IMR-90 (cell line): ENCODE measurements at regions not wholly inside any gene's neighbourhood (a gene's known extent, or its start where the extent isn't known, plus 50 kb on each side); places are given as distances from the start of the nearest gene placed in this dataset.

Experiments used
- ATAC-seq: fragments of 200-7000 bp; cut with Tn5 transposase; 2 replicates; pipeline ENCODE4 v1.9.1; 2020; ENCODE audit warnings: low read depth, mild to moderate bottlenecking, moderate library complexity
- BruUV-seq: library from RNA; stranded (reverse); fragments of 400-500 nt; replicated peaks from 2 replicates; lab custom pipeline; 2021; lab: Mats Ljungman, UMichigan
- CTCF ChIA-PET: fragments of 300-600 bp; formaldehyde crosslinking; extraction: SDS; loops from one replicate; lab custom pipeline; 2021; ENCODE audit warnings: antibody characterized with exemption; lab: Yijun Ruan, JAX
- POLR2A ChIA-PET: fragments of 300-600 bp; sonication (Branson Sonifier 250); formaldehyde crosslinking; loops from one replicate; lab custom pipeline; 2022; ENCODE audit warnings: antibody characterized with exemption; ENCODE audit not compliant: unreplicated experiment; lab: Charles Lee
- DNase-seq: peaks from one replicate; pipeline ENCODE4 v3.0.0; 2013
- H2AFZ ChIP-seq: replicated peaks from 2 replicates; pipeline ENCODE3; 2013; ENCODE audit warnings: low read length, mild to moderate bottlenecking; ENCODE audit not compliant: poor library complexity
- H2AK5ac ChIP-seq: 2 replicates; pipeline ENCODE4 v1.6.1; 2013; ENCODE audit warnings: low read depth, low read length, inconsistent platforms
- H2AK9ac ChIP-seq: replicated peaks from 2 replicates; pipeline ENCODE3; 2013; ENCODE audit warnings: mild to moderate bottlenecking, low read depth, low read length, moderate library complexity; ENCODE audit not compliant: poor library complexity
- H2BK120ac ChIP-seq: 2 replicates; pipeline ENCODE4 v1.6.1; 2013; ENCODE audit warnings: low read depth, low read length, inconsistent platforms
- H2BK15ac ChIP-seq: 3 replicates; pipeline ENCODE4 v1.6.1; 2013; ENCODE audit warnings: low read depth, low read length, inconsistent platforms
- H2BK20ac ChIP-seq: 2 replicates; pipeline ENCODE4 v1.6.1; 2013; ENCODE audit warnings: low read depth, mild to moderate bottlenecking, inconsistent platforms, low read length, moderate library complexity
- H2BK5ac ChIP-seq: 2 replicates; pipeline ENCODE4 v1.6.1; 2013; ENCODE audit warnings: mild to moderate bottlenecking, low read depth, low read length, inconsistent platforms; ENCODE audit not compliant: poor library complexity, severe bottlenecking
- H3K14ac ChIP-seq: replicated peaks from 2 replicates; pipeline ENCODE4 v1.6.1; 2013; ENCODE audit warnings: low read depth, low read length, inconsistent platforms
- H3K18ac ChIP-seq: 2 replicates; pipeline ENCODE4 v1.6.1; 2013; ENCODE audit warnings: low read depth, low read length, control low read depth
- H3K23ac ChIP-seq: 2 replicates; pipeline ENCODE4 v1.6.1; 2013; ENCODE audit warnings: low read depth, low read length, inconsistent platforms
- H3K27ac ChIP-seq: 2 replicates; pipeline ENCODE4 v1.5.1; 2013; ENCODE audit warnings: mild to moderate bottlenecking, control low read depth, low read length; ENCODE audit not compliant: insufficient read depth
- H3K27me3 ChIP-seq: 2 replicates; pipeline ENCODE4 v1.6.1; 2013; ENCODE audit warnings: low read length; ENCODE audit not compliant: control insufficient read depth, insufficient read depth
- H3K36me3 ChIP-seq: 2 replicates; pipeline ENCODE4 v1.6.1; 2013; ENCODE audit warnings: low read length, mixed read lengths; ENCODE audit not compliant: control insufficient read depth, insufficient read depth
- H3K4ac ChIP-seq: 2 replicates; pipeline ENCODE4 v1.6.1; 2013; ENCODE audit warnings: low read depth, low read length, inconsistent platforms
- H3K4me1 ChIP-seq: 2 replicates; pipeline ENCODE4 v1.6.1; 2013; ENCODE audit warnings: low read length, mixed read lengths; ENCODE audit not compliant: control insufficient read depth, insufficient read depth
- H3K4me2 ChIP-seq: 2 replicates; pipeline ENCODE4 v1.6.1; 2013; ENCODE audit warnings: low read depth, mild to moderate bottlenecking, control low read depth, low read length, moderate library complexity
- H3K4me3 ChIP-seq: 2 replicates; pipeline ENCODE4 v1.5.1; 2013; ENCODE audit warnings: low read depth, mild to moderate bottlenecking, control low read depth, low read length, moderate library complexity; ENCODE audit not compliant: insufficient read depth
- H3K56ac ChIP-seq: 2 replicates; pipeline ENCODE4 v1.6.1; 2013; ENCODE audit warnings: low read length, inconsistent platforms; ENCODE audit not compliant: insufficient read depth; ENCODE audit errors: extremely low read depth
- H3K79me1 ChIP-seq, 2 experiments: 2 replicates each; pipeline ENCODE4 v1.6.1; 2013; ENCODE audit warnings: low read length in 2 of 2, inconsistent platforms in 1 of 2, low read depth in 1 of 2
- H3K9ac ChIP-seq: 2 replicates; pipeline ENCODE4 v1.6.1; 2013; ENCODE audit warnings: low read depth, low read length, control low read depth
- H3K9me1 ChIP-seq: 2 replicates; pipeline ENCODE4 v1.6.1; 2013; ENCODE audit warnings: low read length, inconsistent platforms; ENCODE audit not compliant: insufficient read depth
- H3K9me3 ChIP-seq: 2 replicates; pipeline ENCODE4 v1.6.1; 2013; ENCODE audit warnings: low read length; ENCODE audit not compliant: control insufficient read depth, insufficient read depth
- H4K20me1 ChIP-seq: 2 replicates; pipeline ENCODE4 v1.6.1; 2013; ENCODE audit warnings: low read length, inconsistent platforms; ENCODE audit not compliant: insufficient read depth
- H4K5ac ChIP-seq: 2 replicates; pipeline ENCODE4 v1.6.1; 2013; ENCODE audit warnings: mild to moderate bottlenecking, low read depth, low read length, control low read depth
- H4K8ac ChIP-seq, 2 experiments: 2 replicates each; pipeline ENCODE4 v1.6.1; 2013; ENCODE audit warnings: low read depth in 2 of 2, low read length in 2 of 2, control low read depth in 1 of 2, inconsistent platforms in 1 of 2
- H4K91ac ChIP-seq: 2 replicates; pipeline ENCODE4 v1.6.1; 2013; ENCODE audit warnings: low read depth, low read length, inconsistent platforms; ENCODE audit not compliant: insufficient read depth
- BHLHE40 ChIP-seq: fragments of 150-350 bp; IDR thresholded peaks from 2 replicates; pipeline ENCODE4 v1.6.1; 2016; ENCODE audit warnings: mild to moderate bottlenecking, low read depth, low read length
- CEBPB ChIP-seq: IDR thresholded peaks from 2 replicates; pipeline ENCODE4 v1.6.1; 2012; ENCODE audit warnings: low read depth, low read length, improper control_type of control experiment
- FOS ChIP-seq: fragments of 150-350 bp; IDR thresholded peaks from 2 replicates; pipeline ENCODE4 v1.6.1; 2016; ENCODE audit warnings: low read depth, low read length
- MAFK ChIP-seq: IDR thresholded peaks from 2 replicates; pipeline ENCODE4 v1.6.1; 2012; ENCODE audit warnings: low read depth, low read length, improper control_type of control experiment
- NFE2L2 ChIP-seq: fragments of 150-350 bp; IDR thresholded peaks from 2 replicates; pipeline ENCODE4 v1.6.1; 2016; ENCODE audit warnings: low read depth, mild to moderate bottlenecking, low read length
- RFX5 ChIP-seq: IDR thresholded peaks from 2 replicates; pipeline ENCODE4 v1.8.0; 2012; ENCODE audit warnings: low read depth, mild to moderate bottlenecking, low read length, moderate library complexity
- WGBS, 2 experiments: methylation state at CpG; one replicate each; pipeline versions ENCODE4 v1.1.5 to v1.1.7; 2013; ENCODE audit warnings: missing lambda C conversion rate in 2 of 2; ENCODE audit not compliant: insufficient read length in 1 of 2; ENCODE audit errors: extremely low coverage in 2 of 2; 5-methylcytosine and 5-hydroxymethylcytosine counted together
- dilution Hi-C: fragments of 300-500 bp; cut with HindIII; formaldehyde crosslinking; loops from one replicate; pipeline ENCODE4 v1.14.3; 2018; ENCODE audit warnings: low sequenced_read_pairs; ENCODE audit not compliant: unreplicated experiment
- in situ Hi-C: fragments of 300-500 bp; cut with MboI; formaldehyde crosslinking; loops from 3 replicates; pipeline ENCODE4 v1.14.3; 2019; ENCODE audit warnings: low sequenced_read_pairs, inconsistent platforms, mixed read lengths
- intact Hi-C: fragments of 100-400 bp; cut with micrococcal nuclease; formaldehyde crosslinking; loops from 2 replicates; pipeline ENCODE4 v1.10.0; 2022
- TF ChIP-seq, protein P1 (sequence below): fragments of 150-350 bp; IDR thresholded peaks from 2 replicates; pipeline ENCODE4 v1.6.1; 2016; ENCODE audit warnings: low read depth, mild to moderate bottlenecking, low read length, moderate library complexity, borderline replicate concordance
- TF ChIP-seq, protein P2 (sequence below): fragments of 150-350 bp; IDR thresholded peaks from 2 replicates; pipeline ENCODE4 v1.6.1; 2017; ENCODE audit warnings: mild to moderate bottlenecking, antibody characterized with exemption, low read length, low read depth

DNA sequence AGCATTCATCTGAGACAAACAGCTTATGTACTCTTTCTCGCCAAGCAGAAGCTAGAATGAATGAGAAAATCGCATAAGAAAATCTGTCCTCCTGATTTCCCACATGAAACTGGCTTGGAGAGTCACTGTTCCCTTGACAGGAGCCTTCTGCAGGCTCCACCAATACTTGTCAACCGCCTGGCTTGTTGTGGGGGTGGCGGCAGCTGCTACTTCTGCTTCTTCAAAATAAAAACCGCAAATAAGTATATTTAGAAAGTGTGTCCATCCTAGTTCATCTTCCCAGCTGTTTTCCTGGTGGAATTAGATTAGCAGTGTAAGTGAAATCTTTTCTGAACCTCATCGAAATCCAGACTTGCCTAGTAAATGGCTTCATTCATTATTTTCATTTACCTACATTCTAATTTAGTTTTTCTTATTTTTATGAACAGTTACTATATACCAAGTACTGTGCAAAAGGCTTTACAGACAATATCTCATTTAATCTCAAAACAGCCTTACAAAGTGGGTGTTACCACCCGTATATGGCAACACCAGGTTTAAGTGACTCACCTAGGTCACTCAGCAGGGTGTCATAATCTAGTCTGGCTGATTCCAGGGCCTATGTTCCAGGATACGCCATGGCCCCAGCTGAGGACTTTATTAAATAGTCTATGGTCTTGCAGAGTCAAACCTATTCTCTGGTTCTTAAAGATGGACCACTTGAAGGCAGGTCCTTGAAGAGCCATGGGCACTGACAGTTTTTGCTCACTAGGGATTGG lies 104.6 kb upstream of the IGFBP7 start:
- Histone ChIP-seq H3K9me3 (no peaks in the 10 kb centered on the region), H2AK9ac (no peak overlapping the region), H2BK15ac (no peak overlapping the region), H2AFZ (no peak overlapping the region), H2BK120ac (no peak overlapping the region), H3K9me1 (no peaks in the 10 kb centered on the region), H3K27me3 (peaks cover 2% of the 10 kb centered on the region; the same call in 1 of the 2 replicates), H3K36me3 (no peaks in the 10 kb centered on the region), H4K5ac (no peak overlapping the region), H4K91ac (no peak overlapping the region), H3K4me3 (no peak overlapping the region), H4K20me1 (no peaks in the 10 kb centered on the region), H2AK5ac (no peak overlapping the region), H2BK5ac (no peak overlapping the region), H3K27ac (no peak overlapping the region), H3K4ac (no peak overlapping the region), H2BK20ac (no peak overlapping the region), H4K8ac (no peak overlapping the region), H3K4me1 (no peaks in the 10 kb centered on the region), H3K56ac (no peak overlapping the region), H3K23ac (no peak overlapping the region), H3K4me2 (no peak overlapping the region), H3K79me1 (no peaks in the 10 kb centered on the region), H3K14ac (no peak overlapping the region), H3K9ac (no peak overlapping the region), H3K18ac (no peak overlapping the region)
- dilution Hi-C loops (no loop called here), intact Hi-C loops (no loop called here), in situ Hi-C loops (no loop called here)
- ChIA-PET CTCF (interaction anchor here (0.9 kb wide), 1 partner anchor 16 kb away, joined by 3 read pairs; no protein-coding TSS in a partner anchor), POLR2A (no interaction called here)
- WGBS, 2 experiments = 83% methylated on average over 2 of the region's 8 CpGs; no CpG with 5 or more reads in 1 of the 2 experiments
- ATAC-seq (no peak), DNase-seq (no peak)
- TF ChIP-seq CEBPB (no peak), NFE2L2 (no peak), RFX5 (no peak), MAFK (no peak), FOS (no peak), BHLHE40 (no peak)
- TF ChIP-seq, protein P1, sequence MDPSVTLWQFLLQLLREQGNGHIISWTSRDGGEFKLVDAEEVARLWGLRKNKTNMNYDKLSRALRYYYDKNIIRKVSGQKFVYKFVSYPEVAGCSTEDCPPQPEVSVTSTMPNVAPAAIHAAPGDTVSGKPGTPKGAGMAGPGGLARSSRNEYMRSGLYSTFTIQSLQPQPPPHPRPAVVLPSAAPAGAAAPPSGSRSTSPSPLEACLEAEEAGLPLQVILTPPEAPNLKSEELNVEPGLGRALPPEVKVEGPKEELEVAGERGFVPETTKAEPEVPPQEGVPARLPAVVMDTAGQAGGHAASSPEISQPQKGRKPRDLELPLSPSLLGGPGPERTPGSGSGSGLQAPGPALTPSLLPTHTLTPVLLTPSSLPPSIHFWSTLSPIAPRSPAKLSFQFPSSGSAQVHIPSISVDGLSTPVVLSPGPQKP = no peak
- TF ChIP-seq, protein P2, sequence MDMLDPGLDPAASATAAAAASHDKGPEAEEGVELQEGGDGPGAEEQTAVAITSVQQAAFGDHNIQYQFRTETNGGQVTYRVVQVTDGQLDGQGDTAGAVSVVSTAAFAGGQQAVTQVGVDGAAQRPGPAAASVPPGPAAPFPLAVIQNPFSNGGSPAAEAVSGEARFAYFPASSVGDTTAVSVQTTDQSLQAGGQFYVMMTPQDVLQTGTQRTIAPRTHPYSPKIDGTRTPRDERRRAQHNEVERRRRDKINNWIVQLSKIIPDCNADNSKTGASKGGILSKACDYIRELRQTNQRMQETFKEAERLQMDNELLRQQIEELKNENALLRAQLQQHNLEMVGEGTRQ = no peak
- no TSS peak for BruUV-seq
